ENCODE measurements at regions not wholly inside any gene's neighbourhood (a gene's known extent, or its start where the extent isn't known, plus 50 kb on each side); places are given as distances from the start of the nearest gene placed in this dataset.

- no peak for DNase-seq
- 81 to 95% methylated on average over 1 of the region's 1 CpG for WGBS, 2 donors
- H3K27me3 ChIP-seq (ENCODE audit: control insufficient read depth in 3 of 3, insufficient read depth in 3 of 3, low read length in 2 of 3) = no peaks in the 10 kb centered on the region
- H3K4me3 ChIP-seq = no peak overlapping the region
- no peak overlapping the region for H3K27ac ChIP-seq (ENCODE audit: low read depth in 1 of 2, low read length in 1 of 2)
- no peak overlapping the region for H3K9ac ChIP-seq (ENCODE audit: insufficient read depth in 1 of 2, low read length in 2 of 2)
- H3K9me3 ChIP-seq (ENCODE audit: control insufficient read depth in 4 of 4, insufficient read depth in 3 of 4, low read length in 3 of 4) = peaks cover 0 to 3% (median 0%) of the 10 kb centered on the region in 4 donors
- no peaks in the 10 kb centered on the region for H3K4me1 ChIP-seq (ENCODE audit: control insufficient read depth in 5 of 5, insufficient read depth in 5 of 5, low read length in 5 of 5)
- H3K36me3 ChIP-seq (ENCODE audit: control insufficient read depth in 4 of 4, insufficient read depth in 4 of 4, low read length in 4 of 4) = no peaks in the 10 kb centered on the region
- TF ChIP-seq, protein P1, sequence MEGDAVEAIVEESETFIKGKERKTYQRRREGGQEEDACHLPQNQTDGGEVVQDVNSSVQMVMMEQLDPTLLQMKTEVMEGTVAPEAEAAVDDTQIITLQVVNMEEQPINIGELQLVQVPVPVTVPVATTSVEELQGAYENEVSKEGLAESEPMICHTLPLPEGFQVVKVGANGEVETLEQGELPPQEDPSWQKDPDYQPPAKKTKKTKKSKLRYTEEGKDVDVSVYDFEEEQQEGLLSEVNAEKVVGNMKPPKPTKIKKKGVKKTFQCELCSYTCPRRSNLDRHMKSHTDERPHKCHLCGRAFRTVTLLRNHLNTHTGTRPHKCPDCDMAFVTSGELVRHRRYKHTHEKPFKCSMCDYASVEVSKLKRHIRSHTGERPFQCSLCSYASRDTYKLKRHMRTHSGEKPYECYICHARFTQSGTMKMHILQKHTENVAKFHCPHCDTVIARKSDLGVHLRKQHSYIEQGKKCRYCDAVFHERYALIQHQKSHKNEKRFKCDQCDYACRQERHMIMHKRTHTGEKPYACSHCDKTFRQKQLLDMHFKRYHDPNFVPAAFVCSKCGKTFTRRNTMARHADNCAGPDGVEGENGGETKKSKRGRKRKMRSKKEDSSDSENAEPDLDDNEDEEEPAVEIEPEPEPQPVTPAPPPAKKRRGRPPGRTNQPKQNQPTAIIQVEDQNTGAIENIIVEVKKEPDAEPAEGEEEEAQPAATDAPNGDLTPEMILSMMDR (IDR thresholded peaks at IDR 0.05; ENCODE audit: control extremely low read depth, extremely low read depth) = no peak
- no peak for ATAC-seq (ENCODE audit: insufficient read depth, low FRiP score)
These were observed 63.8 kb upstream of the RGMB start for GRCh38 chr5:98709681-98710080.

DNA sequence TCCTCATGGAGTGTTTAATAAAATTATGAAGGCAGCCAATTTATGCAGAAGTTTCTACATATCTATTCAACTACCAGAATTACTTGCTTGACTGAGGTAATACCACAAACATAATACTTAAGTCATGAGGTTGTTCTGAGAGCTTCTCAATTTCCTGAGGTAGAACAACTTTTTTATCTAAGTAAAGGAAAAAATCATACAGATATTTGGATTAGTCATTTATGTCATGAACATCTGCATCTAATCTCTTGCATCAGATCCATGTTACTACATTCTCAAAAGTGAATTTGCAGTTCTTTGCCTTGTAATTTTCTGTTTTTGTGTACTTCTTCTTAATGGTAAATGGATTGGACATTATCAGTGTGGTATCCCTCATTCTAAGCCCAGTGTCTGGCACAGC, 60.4 kb upstream of the RGMB start:
- H3K27ac ChIP-seq (ENCODE audit: low read depth in 1 of 2, low read length in 1 of 2) = no peak overlapping the region
- no peak for DNase-seq

GRCh38 chr5:98713856-98714255, 59.6 kb upstream of the RGMB start:
- Histone ChIP-seq H3K27ac (ENCODE audit: low read depth in 1 of 2, low read length in 1 of 2) (no peak overlapping the region), H3K27me3 (ENCODE audit: control insufficient read depth in 3 of 3, insufficient read depth in 3 of 3, low read length in 2 of 3) (no peaks in the 10 kb centered on the region), H3K4me1 (ENCODE audit: control insufficient read depth in 5 of 5, insufficient read depth in 5 of 5, low read length in 5 of 5) (no peaks in the 10 kb centered on the region), H3K36me3 (ENCODE audit: control insufficient read depth in 4 of 4, insufficient read depth in 4 of 4, low read length in 4 of 4) (no peaks in the 10 kb centered on the region), H3K4me3 (no peak overlapping the region), H3K9me3 (ENCODE audit: control insufficient read depth in 4 of 4, insufficient read depth in 3 of 4, low read length in 3 of 4) (no peaks in the 10 kb centered on the region), H3K9ac (ENCODE audit: insufficient read depth in 1 of 2, low read length in 2 of 2) (no peak overlapping the region)
- TF ChIP-seq, protein P1 (IDR thresholded peaks at IDR 0.05; ENCODE audit: control extremely low read depth, extremely low read depth) = no peak
- no peak for ATAC-seq (ENCODE audit: insufficient read depth, low FRiP score)
- DNase-seq = no peak

More for the DNA sequence above, 60.4 kb upstream of the RGMB start:
- Histone ChIP-seq H3K36me3 (ENCODE audit: control insufficient read depth in 4 of 4, insufficient read depth in 4 of 4, low read length in 4 of 4) (no peaks in the 10 kb centered on the region), H3K4me1 (ENCODE audit: control insufficient read depth in 5 of 5, insufficient read depth in 5 of 5, low read length in 5 of 5) (no peaks in the 10 kb centered on the region), H3K4me3 (no peak overlapping the region), H3K9ac (ENCODE audit: insufficient read depth in 1 of 2, low read length in 2 of 2) (no peak overlapping the region), H3K9me3 (ENCODE audit: control insufficient read depth in 4 of 4, insufficient read depth in 3 of 4, low read length in 3 of 4) (no peaks in the 10 kb centered on the region), H3K27me3 (ENCODE audit: control insufficient read depth in 3 of 3, insufficient read depth in 3 of 3, low read length in 2 of 3) (no peaks in the 10 kb centered on the region)
- TF ChIP-seq, protein P1 (IDR thresholded peaks at IDR 0.05; ENCODE audit: control extremely low read depth, extremely low read depth) = no peak
- ATAC-seq (ENCODE audit: insufficient read depth, low FRiP score) = no peak

- Histone ChIP-seq H3K27ac (ENCODE audit: low read depth in 1 of 2, low read length in 1 of 2) (no peak overlapping the region), H3K9me3 (ENCODE audit: control insufficient read depth in 4 of 4, insufficient read depth in 3 of 4, low read length in 3 of 4) (no peaks in the 10 kb centered on the region), H3K36me3 (ENCODE audit: control insufficient read depth in 4 of 4, insufficient read depth in 4 of 4, low read length in 4 of 4) (no peaks in the 10 kb centered on the region), H3K9ac (ENCODE audit: insufficient read depth in 1 of 2, low read length in 2 of 2) (no peak overlapping the region), H3K4me1 (ENCODE audit: control insufficient read depth in 5 of 5, insufficient read depth in 5 of 5, low read length in 5 of 5) (no peaks in the 10 kb centered on the region), H3K4me3 (no peak overlapping the region), H3K27me3 (ENCODE audit: control insufficient read depth in 3 of 3, insufficient read depth in 3 of 3, low read length in 2 of 3) (no peaks in the 10 kb centered on the region)
- WGBS, 2 donors = 60 to 73% methylated on average over 3 of the region's 3 CpGs
- DNase-seq (peak in 1 of 3 donors; percentile 2), ATAC-seq (ENCODE audit: insufficient read depth, low FRiP score) (no peak)
- TF ChIP-seq, protein P1 (IDR thresholded peaks at IDR 0.05; ENCODE audit: control extremely low read depth, extremely low read depth) = no peak
These were observed 58.7 kb upstream of the RGMB start for GRCh38 chr5:98714710-98715288.

All from lung (tissue), 11 donors.